Neural cell (in vitro differentiated cells): ENCODE measurements at regions not wholly inside any gene's neighbourhood (a gene's known extent, or its start where the extent isn't known, plus 50 kb on each side); places are given as distances from the start of the nearest gene placed in this dataset.

Experiments
- EP300 ChIP-seq: fragments of 450-650 bp; conservative IDR thresholded peaks from 2 replicates; pipeline ENCODE4 v1.6.1; 2014; ENCODE audit warnings: antibody characterized with exemption, mild to moderate bottlenecking, moderate library complexity; ENCODE audit not compliant: poor library complexity, severe bottlenecking
- MXI1 ChIP-seq: fragments of 450-650 bp; conservative IDR thresholded peaks from 2 replicates; pipeline ENCODE4 v1.6.1; 2014; ENCODE audit warnings: antibody characterized with exemption, mild to moderate bottlenecking; ENCODE audit not compliant: poor library complexity, severe bottlenecking
- POLR2AphosphoS5 ChIP-seq: IDR thresholded peaks from 2 replicates; pipeline ENCODE4 v1.6.1; 2012
- RAD21 ChIP-seq: fragments of 450-650 bp; conservative IDR thresholded peaks from 2 replicates; pipeline ENCODE4 v1.6.1; 2014; ENCODE audit warnings: antibody characterized with exemption, mild to moderate bottlenecking, moderate library complexity
- REST ChIP-seq: IDR thresholded peaks from 2 replicates; pipeline ENCODE4 v1.6.1; 2012; ENCODE audit warnings: borderline replicate concordance
- TAF1 ChIP-seq: IDR thresholded peaks from 2 replicates; pipeline ENCODE4 v1.6.1; 2012; ENCODE audit warnings: low read depth
- TF ChIP-seq, protein P1 (sequence below): fragments of 450-650 bp; IDR thresholded peaks from 2 replicates; pipeline ENCODE4 v1.5.1; 2014; ENCODE audit warnings: antibody characterized with exemption, mild to moderate bottlenecking, moderate library complexity; ENCODE audit not compliant: poor library complexity, severe bottlenecking

DNA sequence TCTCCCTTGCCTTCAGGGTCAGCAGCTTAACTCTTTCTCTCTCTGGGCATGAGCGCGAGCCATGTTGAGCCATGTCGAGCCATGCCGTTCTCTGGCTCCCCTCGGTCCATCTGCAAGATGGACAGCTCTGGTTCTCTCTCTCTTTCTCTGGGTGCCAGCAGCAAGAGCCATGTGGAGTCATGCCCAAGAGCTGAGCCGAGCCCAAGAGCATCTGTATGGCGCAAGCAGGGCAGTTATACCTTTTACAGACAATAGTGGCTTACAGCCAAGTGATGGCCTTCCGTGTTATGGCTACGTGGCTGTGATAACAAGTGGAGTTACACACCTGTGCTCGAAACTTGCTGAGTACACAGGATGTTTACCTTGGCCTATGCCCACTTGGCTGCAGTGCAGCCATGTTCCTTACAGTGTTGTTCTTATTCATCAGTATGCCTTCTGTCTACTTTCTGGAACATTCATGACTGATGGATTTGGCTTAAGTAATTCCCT is 327.7 kb downstream of the GLRX3 start:
- no peak for TF ChIP-seq EP300
- TF ChIP-seq, protein P1, sequence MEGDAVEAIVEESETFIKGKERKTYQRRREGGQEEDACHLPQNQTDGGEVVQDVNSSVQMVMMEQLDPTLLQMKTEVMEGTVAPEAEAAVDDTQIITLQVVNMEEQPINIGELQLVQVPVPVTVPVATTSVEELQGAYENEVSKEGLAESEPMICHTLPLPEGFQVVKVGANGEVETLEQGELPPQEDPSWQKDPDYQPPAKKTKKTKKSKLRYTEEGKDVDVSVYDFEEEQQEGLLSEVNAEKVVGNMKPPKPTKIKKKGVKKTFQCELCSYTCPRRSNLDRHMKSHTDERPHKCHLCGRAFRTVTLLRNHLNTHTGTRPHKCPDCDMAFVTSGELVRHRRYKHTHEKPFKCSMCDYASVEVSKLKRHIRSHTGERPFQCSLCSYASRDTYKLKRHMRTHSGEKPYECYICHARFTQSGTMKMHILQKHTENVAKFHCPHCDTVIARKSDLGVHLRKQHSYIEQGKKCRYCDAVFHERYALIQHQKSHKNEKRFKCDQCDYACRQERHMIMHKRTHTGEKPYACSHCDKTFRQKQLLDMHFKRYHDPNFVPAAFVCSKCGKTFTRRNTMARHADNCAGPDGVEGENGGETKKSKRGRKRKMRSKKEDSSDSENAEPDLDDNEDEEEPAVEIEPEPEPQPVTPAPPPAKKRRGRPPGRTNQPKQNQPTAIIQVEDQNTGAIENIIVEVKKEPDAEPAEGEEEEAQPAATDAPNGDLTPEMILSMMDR, result no peak
- no peak for TF ChIP-seq REST
- no peak for TF ChIP-seq TAF1
- no peak for TF ChIP-seq POLR2AphosphoS5
- TF ChIP-seq RAD21, result no peak
- TF ChIP-seq MXI1, result no peak
